GM12878 (cell line): ENCODE measurements at regions not wholly inside any gene's neighbourhood (a gene's known extent, or its start where the extent isn't known, plus 50 kb on each side); places are given as distances from the start of the nearest gene placed in this dataset.

Experiments
- ATAC-seq: fragments of 200-7000 bp; cut with Tn5 transposase; 3 replicates; pipeline ENCODE4 v1.9.1; 2020; ENCODE audit warnings: mild to moderate bottlenecking, moderate library complexity
- BruUV-seq: library from RNA; stranded (reverse); fragments of 400-500 nt; replicated peaks from 2 replicates; lab custom pipeline; 2021; lab: Mats Ljungman, UMichigan
- CTCF ChIA-PET: fragments of 300-600 bp; sonication (Branson Sonifier 250); formaldehyde crosslinking; extraction: SDS; loops from one replicate; lab custom pipeline; 2021; ENCODE audit warnings: inconsistent platforms; lab: Yijun Ruan, JAX
- POLR2A ChIA-PET: fragments of 350-600 bp; formaldehyde crosslinking; extraction: SDS; loops from one replicate; lab custom pipeline; 2021; ENCODE audit warnings: inconsistent platforms; lab: Charles Lee
- RAD21 ChIA-PET: fragments of 300-600 bp; sonication (Branson Sonifier 250); formaldehyde crosslinking; loops from one replicate; lab custom pipeline; 2023; ENCODE audit warnings: antibody characterized with exemption; ENCODE audit not compliant: unreplicated experiment; lab: Charles Lee
- SMC1A ChIA-PET: fragments of 300-600 bp; sonication (Branson Sonifier 250); formaldehyde crosslinking; loops from one replicate; lab custom pipeline; 2023; ENCODE audit not compliant: unreplicated experiment, uncharacterized antibody; lab: Charles Lee
- DNase-seq: peaks from one replicate; pipeline ENCODE4 v3.0.0-alpha.2; 2011; ENCODE audit warnings: low read depth, low spot score
- FAIRE-seq: peaks from 3 replicates; lab custom pipeline; 2011; peaks lifted over from hg19 to GRCh38; lab: Jason Lieb, UNC
- H2AFZ ChIP-seq: 2 replicates; pipeline ENCODE4 v1.6.0; 2011; ENCODE audit warnings: low read depth, low read length, control low read depth; ENCODE audit not compliant: control insufficient read depth
- H3K27ac ChIP-seq: 2 replicates; pipeline ENCODE4 v1.5.1; 2011; ENCODE audit warnings: control low read depth; ENCODE audit not compliant: control insufficient read depth, insufficient read depth
- H3K27me3 ChIP-seq, 2 experiments: replicated peaks in 1 of 2; 2 replicates each; pipeline versions ENCODE4 v1.6.0 to v1.6.1; 2011; ENCODE audit warnings: low read length in 1 of 2; ENCODE audit not compliant: control insufficient read depth in 2 of 2, insufficient read depth in 2 of 2
- H3K36me3 ChIP-seq, 2 experiments: 2 replicates each; pipeline ENCODE4 v1.5.1; 2011; ENCODE audit warnings: low read length in 1 of 2; ENCODE audit not compliant: control insufficient read depth in 2 of 2, insufficient read depth in 2 of 2
- H3K4me1 ChIP-seq: 2 replicates; pipeline ENCODE4 v1.6.1; 2011; ENCODE audit warnings: mild to moderate bottlenecking, low read length, moderate library complexity, mixed read lengths; ENCODE audit not compliant: control insufficient read depth, insufficient read depth
- H3K4me2 ChIP-seq: 2 replicates; pipeline ENCODE4 v1.6.0; 2011; ENCODE audit warnings: control low read depth; ENCODE audit not compliant: control insufficient read depth, insufficient read depth
- H3K4me3 ChIP-seq: fragments of 200-600 bp; sonication (generic); 2 replicates; pipeline ENCODE4 v1.5.1; 2016
- H3K79me2 ChIP-seq: 2 replicates; pipeline ENCODE4 v1.6.0; 2011; ENCODE audit warnings: low read length; ENCODE audit not compliant: control insufficient read depth, insufficient read depth
- H3K9ac ChIP-seq: 2 replicates; pipeline ENCODE4 v1.8.0; 2011; ENCODE audit warnings: low read length, control low read depth, mixed read lengths; ENCODE audit not compliant: control insufficient read depth, insufficient read depth
- H3K9me3 ChIP-seq: replicated peaks from 3 replicates; pipeline ENCODE4 v1.5.1; 2011; ENCODE audit warnings: mild to moderate bottlenecking, low read length; ENCODE audit not compliant: control insufficient read depth, insufficient read depth
- H4K20me1 ChIP-seq: 2 replicates; pipeline ENCODE4 v1.6.0; 2011; ENCODE audit not compliant: control insufficient read depth, insufficient read depth
- ZBTB33 ChIP-seq: fragments of 450-650 bp; IDR thresholded peaks from 2 replicates; pipeline ENCODE4 v1.6.1; 2017; ENCODE audit warnings: mild to moderate bottlenecking
- ZBTB4 ChIP-seq: fragments of 450-650 bp; formaldehyde crosslinking; IDR thresholded peaks from 2 replicates; pipeline ENCODE4 v1.4.0; 2022; ENCODE audit warnings: mild to moderate bottlenecking, moderate library complexity
- WGBS: methylation state at CpG from one replicate; pipeline ENCODE4 v1.1.6; 2016; ENCODE audit warnings: low lambda C conversion rate; ENCODE audit not compliant: insufficient replicate concordance, insufficient coverage; ENCODE audit errors: missing lambda C conversion rate; 5-methylcytosine and 5-hydroxymethylcytosine counted together
- in situ Hi-C: fragments of 300-500 bp; cut with MboI; formaldehyde crosslinking; loops from 9 replicates; pipeline ENCODE4 v1.14.3; 2018; ENCODE audit warnings: mixed read lengths
- intact Hi-C: fragments of 100-400 bp; cut with micrococcal nuclease; formaldehyde crosslinking; loops from one replicate; pipeline ENCODE4 v1.14.2; 2022; ENCODE audit not compliant: unreplicated experiment

DNA sequence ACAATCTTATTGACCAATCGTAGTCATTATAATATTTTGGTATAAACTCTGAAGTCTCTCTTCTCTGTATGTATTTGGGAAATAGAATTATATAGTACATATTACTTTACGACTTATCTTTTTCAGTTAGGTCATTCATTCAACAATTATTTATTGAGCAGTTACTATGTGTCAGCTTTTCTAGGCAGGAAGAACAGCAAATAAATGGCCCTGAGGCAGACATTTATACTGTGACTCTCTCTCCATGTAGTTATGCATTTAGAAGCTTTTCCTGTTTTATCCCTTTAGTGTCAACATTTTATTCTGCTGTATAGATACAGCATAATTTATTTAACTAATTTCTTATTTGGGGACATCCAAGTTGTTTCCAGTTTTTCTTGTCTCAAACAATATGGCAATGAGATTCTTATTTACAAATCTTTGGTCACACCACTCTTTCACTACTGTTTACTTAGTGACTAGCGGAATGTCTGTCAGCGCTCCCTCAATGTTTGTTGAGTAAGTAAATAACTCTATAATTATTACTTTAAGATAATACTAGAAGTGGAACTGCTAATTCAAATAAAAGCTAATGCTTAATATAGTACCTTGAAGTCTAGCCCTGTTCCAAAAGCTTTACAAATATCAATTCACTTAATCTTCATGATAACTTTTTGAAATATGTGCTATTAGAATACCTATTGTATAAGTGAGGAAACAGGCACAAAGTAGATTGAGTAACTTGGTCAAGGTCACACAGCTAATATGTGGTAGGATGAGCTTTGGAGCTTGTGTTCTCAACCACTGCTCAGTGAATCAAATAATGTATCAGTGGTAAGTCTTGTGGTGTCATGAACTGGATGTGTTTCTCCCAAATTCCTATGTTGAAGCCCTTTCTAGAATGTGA lies 465.6 kb downstream of the SIPA1L2 start:
- CTCF ChIA-PET: no interaction called here
- Histone ChIP-seq H3K9me3 (no peaks in the 10 kb centered on the region), H3K27me3 (no peaks in the 10 kb centered on the region), H3K4me3 (no peak overlapping the region), H3K4me1 (no peaks in the 10 kb centered on the region), H3K36me3 (no peaks in the 10 kb centered on the region), H2AFZ (no peak overlapping the region), H3K79me2 (no peaks in the 10 kb centered on the region), H3K9ac (no peak overlapping the region), H4K20me1 (no peaks in the 10 kb centered on the region), H3K27ac (no peak overlapping the region), H3K4me2 (no peak overlapping the region)
- TF ChIP-seq ZBTB33: no peak
- TF ChIP-seq ZBTB4 (CRISPR knock-in tag): no peak
- POLR2A ChIA-PET: no interaction called here
- SMC1A ChIA-PET: no interaction called here
- intact Hi-C loops (no loop called here), in situ Hi-C loops (no loop called here)
- RAD21 ChIA-PET: no interaction called here
- BruUV-seq: no TSS peak
- WGBS: 62% methylated on average over 4 of the region's 4 CpGs
- FAIRE-seq (no peak), DNase-seq (no peak), ATAC-seq (no peak)
